ENCODE measurements at regions not wholly inside any gene's neighbourhood (a gene's known extent, or its start where the extent isn't known, plus 50 kb on each side); places are given as distances from the start of the nearest gene placed in this dataset.
"Not testable (repeated sequence)": the region's sequence is repeated elsewhere in the genome, so short reads cannot be mapped to it uniquely, and the experiment has no call there.

DNA sequence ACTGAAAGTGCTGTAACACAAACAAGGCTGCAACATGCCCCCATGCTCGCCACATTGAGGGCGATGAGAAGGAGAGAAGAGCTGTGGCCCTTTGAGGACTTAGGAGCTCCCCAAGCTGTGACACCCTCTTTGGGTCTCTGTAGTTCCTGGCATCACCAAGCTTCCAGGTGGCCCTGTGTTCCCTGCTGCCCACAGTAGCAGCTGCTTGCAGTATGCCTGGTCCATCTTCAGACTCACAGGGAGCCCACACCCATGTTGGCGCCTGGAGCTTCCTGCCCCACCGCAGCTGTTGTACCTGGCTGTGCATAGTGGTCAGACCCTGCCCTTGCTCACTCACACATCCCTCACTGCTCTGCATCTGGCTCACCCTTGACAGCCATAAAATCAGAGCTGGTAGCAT lies 401.2 kb upstream of the NRG3 start:
- no peaks in the 10 kb centered on the region for H3K36me3 ChIP-seq (ENCODE audit: control insufficient read depth in 5 of 5, insufficient read depth in 5 of 5, low read length in 5 of 5)
- no peak overlapping the region for H3K27ac ChIP-seq (ENCODE audit: low read depth, low read length)
- peaks cover 0 to 2% (median 0%) of the 10 kb centered on the region in 5 donors for H3K27me3 ChIP-seq (ENCODE audit: control insufficient read depth in 5 of 5, insufficient read depth in 4 of 5, low read length in 5 of 5)
- peaks cover 0 to 8% (median 5%) of the 10 kb centered on the region in 5 donors for H3K9me3 ChIP-seq (ENCODE audit: control insufficient read depth in 5 of 5, low read length in 5 of 5)
- no peak overlapping the region for H3K4me3 ChIP-seq (ENCODE audit: low read depth in 1 of 5, low read length in 5 of 5)
- H3K9ac ChIP-seq (ENCODE audit: low read length in 5 of 5) = no peak overlapping the region
- no peaks in the 10 kb centered on the region for H3K4me1 ChIP-seq (ENCODE audit: control insufficient read depth in 5 of 5, insufficient read depth in 5 of 5, low read length in 5 of 5)

DNA sequence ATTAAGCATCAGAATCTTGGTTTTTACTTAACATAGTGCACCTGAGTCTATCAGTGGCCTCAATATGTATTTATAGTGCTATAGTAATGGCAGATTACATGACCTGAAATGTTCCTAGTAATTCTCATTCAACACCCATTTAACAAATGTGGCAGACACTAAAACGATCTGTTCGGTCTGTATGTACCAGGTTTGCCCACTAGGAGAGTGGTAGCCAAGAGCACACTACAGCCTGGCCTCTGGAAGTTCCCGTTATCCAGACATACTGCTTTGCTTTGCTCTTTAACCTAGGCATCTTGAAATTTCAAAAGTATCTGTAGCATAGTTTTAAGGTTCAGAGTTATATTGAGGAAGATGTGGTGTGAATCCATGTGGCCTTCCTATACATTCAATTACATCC lies 395.7 kb upstream of the NRG3 start:
- Histone ChIP-seq H3K27ac (ENCODE audit: low read depth, low read length) (no peak overlapping the region), H3K36me3 (ENCODE audit: control insufficient read depth in 5 of 5, insufficient read depth in 5 of 5, low read length in 5 of 5) (no peaks in the 10 kb centered on the region), H3K9me3 (ENCODE audit: control insufficient read depth in 5 of 5, low read length in 5 of 5) (no peaks in the 10 kb centered on the region), H3K4me3 (ENCODE audit: low read depth in 1 of 5, low read length in 5 of 5) (no peak overlapping the region), H3K9ac (ENCODE audit: low read length in 5 of 5) (no peak overlapping the region), H3K27me3 (ENCODE audit: control insufficient read depth in 5 of 5, insufficient read depth in 4 of 5, low read length in 5 of 5) (no peaks in the 10 kb centered on the region), H3K4me1 (ENCODE audit: control insufficient read depth in 5 of 5, insufficient read depth in 5 of 5, low read length in 5 of 5) (no peaks in the 10 kb centered on the region)

GRCh38 chr10:81496626-81497025 lies 378.4 kb upstream of the NRG3 start:
- Histone ChIP-seq H3K27me3 (ENCODE audit: control insufficient read depth in 5 of 5, insufficient read depth in 4 of 5, low read length in 5 of 5) (no peaks in the 10 kb centered on the region), H3K4me1 (ENCODE audit: control insufficient read depth in 5 of 5, insufficient read depth in 5 of 5, low read length in 5 of 5) (no peaks in the 10 kb centered on the region), H3K9ac (ENCODE audit: low read length in 5 of 5) (no peak overlapping the region), H3K36me3 (ENCODE audit: control insufficient read depth in 5 of 5, insufficient read depth in 5 of 5, low read length in 5 of 5) (no peaks in the 10 kb centered on the region), H3K27ac (ENCODE audit: low read depth, low read length) (no peak overlapping the region), H3K4me3 (ENCODE audit: low read depth in 1 of 5, low read length in 5 of 5) (no peak overlapping the region), H3K9me3 (ENCODE audit: control insufficient read depth in 5 of 5, low read length in 5 of 5) (no peaks in the 10 kb centered on the region)

- Histone ChIP-seq H3K4me1 (ENCODE audit: control insufficient read depth in 5 of 5, insufficient read depth in 5 of 5, low read length in 5 of 5) (no peaks in the 10 kb centered on the region), H3K27ac (ENCODE audit: low read depth, low read length) (no peak overlapping the region), H3K4me3 (ENCODE audit: low read depth in 1 of 5, low read length in 5 of 5) (no peak overlapping the region), H3K27me3 (ENCODE audit: control insufficient read depth in 5 of 5, insufficient read depth in 4 of 5, low read length in 5 of 5) (no peaks in the 10 kb centered on the region), H3K9me3 (ENCODE audit: control insufficient read depth in 5 of 5, low read length in 5 of 5) (peaks cover 0 to 3% (median 0%) of the 10 kb centered on the region in 5 donors), H3K36me3 (ENCODE audit: control insufficient read depth in 5 of 5, insufficient read depth in 5 of 5, low read length in 5 of 5) (no peaks in the 10 kb centered on the region), H3K9ac (ENCODE audit: low read length in 5 of 5) (no peak overlapping the region)
These were observed 376.9 kb upstream of the NRG3 start for GRCh38 chr10:81498011-81498551.

DNA sequence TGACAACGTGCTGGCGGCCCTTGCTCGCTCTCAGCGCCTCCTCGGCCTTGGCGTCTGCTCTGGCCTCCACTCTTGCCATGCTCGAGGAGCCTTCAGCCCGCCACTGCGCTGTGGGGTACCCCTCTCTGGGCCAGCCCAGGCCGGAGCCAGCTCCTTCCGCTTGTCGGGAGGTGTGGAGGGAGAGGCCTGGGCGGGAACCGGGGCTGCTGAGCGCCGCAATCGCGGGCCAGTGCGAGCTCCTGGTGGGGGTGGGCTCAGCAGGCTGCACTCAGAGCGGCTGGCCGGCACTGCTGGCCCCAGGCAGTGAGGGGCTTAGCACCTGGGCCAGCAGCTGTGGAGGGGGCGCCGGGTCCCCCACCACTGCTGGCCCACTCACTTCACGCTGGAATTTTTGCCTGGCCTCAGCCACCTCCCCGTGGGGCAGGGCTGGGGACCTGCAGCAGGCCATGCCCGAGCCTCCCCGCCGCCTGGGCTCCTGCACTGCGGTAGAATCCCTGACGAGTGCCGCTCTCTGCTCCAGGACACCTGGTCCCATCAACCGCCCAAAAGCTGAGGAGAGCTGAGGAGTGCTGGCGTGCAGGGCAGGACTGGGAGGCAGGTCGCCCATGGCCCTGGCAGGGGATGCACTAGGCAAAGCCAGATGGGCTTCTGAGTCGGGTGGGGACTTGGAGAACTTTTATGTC lies 372.2 kb upstream of the NRG3 start:
- no peak overlapping the region for H3K9ac ChIP-seq (ENCODE audit: low read length in 5 of 5)
- no peaks in the 10 kb centered on the region for H3K27me3 ChIP-seq (ENCODE audit: control insufficient read depth in 5 of 5, insufficient read depth in 4 of 5, low read length in 5 of 5)
- H3K4me1 ChIP-seq (ENCODE audit: control insufficient read depth in 5 of 5, insufficient read depth in 5 of 5, low read length in 5 of 5) = no peaks in the 10 kb centered on the region
- H3K9me3 ChIP-seq (ENCODE audit: control insufficient read depth in 5 of 5, low read length in 5 of 5) = peaks cover 0 to 6% (median 2%) of the 10 kb centered on the region in 5 donors
- no peak overlapping the region for H3K27ac ChIP-seq (ENCODE audit: low read depth, low read length)
- no peak overlapping the region for H3K4me3 ChIP-seq (ENCODE audit: low read depth in 1 of 5, low read length in 5 of 5)
- no peaks in the 10 kb centered on the region for H3K36me3 ChIP-seq (ENCODE audit: control insufficient read depth in 5 of 5, insufficient read depth in 5 of 5, low read length in 5 of 5)

GRCh38 chr10:81505777-81506176 lies 369.2 kb upstream of the NRG3 start:
- H3K9ac ChIP-seq (ENCODE audit: low read length in 5 of 5); H3K36me3 ChIP-seq (ENCODE audit: control insufficient read depth in 5 of 5, insufficient read depth in 5 of 5, low read length in 5 of 5); H3K27me3 ChIP-seq (ENCODE audit: control insufficient read depth in 5 of 5, insufficient read depth in 4 of 5, low read length in 5 of 5); H3K27ac ChIP-seq (ENCODE audit: low read depth, low read length); H3K4me3 ChIP-seq (ENCODE audit: low read depth in 1 of 5, low read length in 5 of 5); H3K4me1 ChIP-seq (ENCODE audit: control insufficient read depth in 5 of 5, insufficient read depth in 5 of 5, low read length in 5 of 5): not testable (repeated sequence)
- peaks cover 0 to 14% (median 6%) of the 10 kb centered on the region in 5 donors for H3K9me3 ChIP-seq (ENCODE audit: control insufficient read depth in 5 of 5, low read length in 5 of 5)

DNA sequence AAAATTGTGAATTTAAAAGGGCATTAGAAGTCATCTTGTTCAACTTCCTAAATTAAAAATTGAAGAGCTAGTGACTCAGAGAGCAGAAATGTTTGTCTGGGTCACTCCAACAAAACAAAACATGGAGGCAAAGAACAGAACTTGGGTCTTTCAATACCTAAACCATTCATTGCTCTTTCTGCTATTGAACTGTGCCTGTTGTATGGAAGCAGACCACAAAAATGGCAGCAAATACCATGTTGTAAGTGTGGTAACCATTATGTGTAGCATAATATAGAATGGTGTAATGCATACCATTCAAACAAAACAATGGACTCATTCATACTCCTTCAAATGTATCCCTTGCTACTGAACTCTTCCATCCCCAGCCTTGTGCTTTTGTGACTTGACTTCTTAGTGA lies 360.2 kb upstream of the NRG3 start:
- no peaks in the 10 kb centered on the region for H3K4me1 ChIP-seq (ENCODE audit: control insufficient read depth in 5 of 5, insufficient read depth in 5 of 5, low read length in 5 of 5)

GRCh38 chr10:81520688-81521087 lies 354.3 kb upstream of the NRG3 start:
- H3K27ac ChIP-seq (ENCODE audit: low read depth, low read length) = no peak overlapping the region
- no peaks in the 10 kb centered on the region for H3K27me3 ChIP-seq (ENCODE audit: control insufficient read depth in 5 of 5, insufficient read depth in 4 of 5, low read length in 5 of 5)
- H3K9me3 ChIP-seq (ENCODE audit: control insufficient read depth in 5 of 5, low read length in 5 of 5) = no peaks in the 10 kb centered on the region
- H3K9ac ChIP-seq (ENCODE audit: low read length in 5 of 5) = no peak overlapping the region
- H3K4me1 ChIP-seq (ENCODE audit: control insufficient read depth in 5 of 5, insufficient read depth in 5 of 5, low read length in 5 of 5) = no peaks in the 10 kb centered on the region
- no peaks in the 10 kb centered on the region for H3K36me3 ChIP-seq (ENCODE audit: control insufficient read depth in 5 of 5, insufficient read depth in 5 of 5, low read length in 5 of 5)
- H3K4me3 ChIP-seq (ENCODE audit: low read depth in 1 of 5, low read length in 5 of 5) = no peak overlapping the region

More for the DNA sequence above, 360.2 kb upstream of the NRG3 start:
- H3K36me3 ChIP-seq (ENCODE audit: control insufficient read depth in 5 of 5, insufficient read depth in 5 of 5, low read length in 5 of 5) = no peaks in the 10 kb centered on the region
- no peak overlapping the region for H3K9ac ChIP-seq (ENCODE audit: low read length in 5 of 5)
- H3K4me3 ChIP-seq (ENCODE audit: low read depth in 1 of 5, low read length in 5 of 5) = no peak overlapping the region
- H3K27me3 ChIP-seq (ENCODE audit: control insufficient read depth in 5 of 5, insufficient read depth in 4 of 5, low read length in 5 of 5) = no peaks in the 10 kb centered on the region
- H3K27ac ChIP-seq (ENCODE audit: low read depth, low read length) = no peak overlapping the region
- peaks cover 0 to 6% (median 4%) of the 10 kb centered on the region in 5 donors for H3K9me3 ChIP-seq (ENCODE audit: control insufficient read depth in 5 of 5, low read length in 5 of 5)

GRCh38 chr10:81524467-81524866 lies 350.5 kb upstream of the NRG3 start:
- H3K27me3 ChIP-seq (ENCODE audit: control insufficient read depth in 5 of 5, insufficient read depth in 4 of 5, low read length in 5 of 5) = no peaks in the 10 kb centered on the region
- H3K9ac ChIP-seq (ENCODE audit: low read length in 5 of 5) = no peak overlapping the region
- H3K36me3 ChIP-seq (ENCODE audit: control insufficient read depth in 5 of 5, insufficient read depth in 5 of 5, low read length in 5 of 5) = no peaks in the 10 kb centered on the region
- peaks cover 0 to 2% (median 0%) of the 10 kb centered on the region in 5 donors for H3K9me3 ChIP-seq (ENCODE audit: control insufficient read depth in 5 of 5, low read length in 5 of 5)
- no peak overlapping the region for H3K4me3 ChIP-seq (ENCODE audit: low read depth in 1 of 5, low read length in 5 of 5)
- H3K27ac ChIP-seq (ENCODE audit: low read depth, low read length) = no peak overlapping the region
- no peaks in the 10 kb centered on the region for H3K4me1 ChIP-seq (ENCODE audit: control insufficient read depth in 5 of 5, insufficient read depth in 5 of 5, low read length in 5 of 5)

GRCh38 chr10:81532403-81532802 lies 342.6 kb upstream of the NRG3 start:
- Histone ChIP-seq H3K9ac (ENCODE audit: low read length in 5 of 5) (no peak overlapping the region), H3K4me3 (ENCODE audit: low read depth in 1 of 5, low read length in 5 of 5) (no peak overlapping the region), H3K9me3 (ENCODE audit: control insufficient read depth in 5 of 5, low read length in 5 of 5) (peaks cover 0 to 2% (median 0%) of the 10 kb centered on the region in 5 donors), H3K27me3 (ENCODE audit: control insufficient read depth in 5 of 5, insufficient read depth in 4 of 5, low read length in 5 of 5) (no peaks in the 10 kb centered on the region), H3K4me1 (ENCODE audit: control insufficient read depth in 5 of 5, insufficient read depth in 5 of 5, low read length in 5 of 5) (no peaks in the 10 kb centered on the region), H3K36me3 (ENCODE audit: control insufficient read depth in 5 of 5, insufficient read depth in 5 of 5, low read length in 5 of 5) (no peaks in the 10 kb centered on the region), H3K27ac (ENCODE audit: low read depth, low read length) (no peak overlapping the region)

Data from subcutaneous abdominal adipose tissue (tissue), 5 donors.